GM12878 (cell line): ENCODE measurements at regions not wholly inside any gene's neighbourhood (a gene's known extent, or its start where the extent isn't known, plus 50 kb on each side); places are given as distances from the start of the nearest gene placed in this dataset.

Experiments used
- ATAC-seq: fragments of 200-7000 bp; cut with Tn5 transposase; 3 replicates; pipeline ENCODE4 v1.9.1; 2020; ENCODE audit warnings: mild to moderate bottlenecking, moderate library complexity
- BruUV-seq: library from RNA; stranded (reverse); fragments of 400-500 nt; replicated peaks from 2 replicates; lab custom pipeline; 2021; lab: Mats Ljungman, UMichigan
- CTCF ChIA-PET: fragments of 300-600 bp; sonication (Branson Sonifier 250); formaldehyde crosslinking; extraction: SDS; loops from one replicate; lab custom pipeline; 2021; ENCODE audit warnings: inconsistent platforms; lab: Yijun Ruan, JAX
- POLR2A ChIA-PET: fragments of 350-600 bp; formaldehyde crosslinking; extraction: SDS; loops from one replicate; lab custom pipeline; 2021; ENCODE audit warnings: inconsistent platforms; lab: Charles Lee
- RAD21 ChIA-PET: fragments of 300-600 bp; sonication (Branson Sonifier 250); formaldehyde crosslinking; loops from one replicate; lab custom pipeline; 2023; ENCODE audit warnings: antibody characterized with exemption; ENCODE audit not compliant: unreplicated experiment; lab: Charles Lee
- SMC1A ChIA-PET: fragments of 300-600 bp; sonication (Branson Sonifier 250); formaldehyde crosslinking; loops from one replicate; lab custom pipeline; 2023; ENCODE audit not compliant: unreplicated experiment, uncharacterized antibody; lab: Charles Lee
- DNase-seq: peaks from one replicate; pipeline ENCODE4 v3.0.0-alpha.2; 2011; ENCODE audit warnings: low read depth, low spot score
- FAIRE-seq: peaks from 3 replicates; lab custom pipeline; 2011; peaks lifted over from hg19 to GRCh38; lab: Jason Lieb, UNC
- H2AFZ ChIP-seq: 2 replicates; pipeline ENCODE4 v1.6.0; 2011; ENCODE audit warnings: low read depth, low read length, control low read depth; ENCODE audit not compliant: control insufficient read depth
- H3K27ac ChIP-seq: 2 replicates; pipeline ENCODE4 v1.5.1; 2011; ENCODE audit warnings: control low read depth; ENCODE audit not compliant: control insufficient read depth, insufficient read depth
- H3K27me3 ChIP-seq, 2 experiments: replicated peaks in 1 of 2; 2 replicates each; pipeline versions ENCODE4 v1.6.0 to v1.6.1; 2011; ENCODE audit warnings: low read length in 1 of 2; ENCODE audit not compliant: control insufficient read depth in 2 of 2, insufficient read depth in 2 of 2
- H3K36me3 ChIP-seq, 2 experiments: 2 replicates each; pipeline ENCODE4 v1.5.1; 2011; ENCODE audit warnings: low read length in 1 of 2; ENCODE audit not compliant: control insufficient read depth in 2 of 2, insufficient read depth in 2 of 2
- H3K4me1 ChIP-seq: 2 replicates; pipeline ENCODE4 v1.6.1; 2011; ENCODE audit warnings: mild to moderate bottlenecking, low read length, moderate library complexity, mixed read lengths; ENCODE audit not compliant: control insufficient read depth, insufficient read depth
- H3K4me2 ChIP-seq: 2 replicates; pipeline ENCODE4 v1.6.0; 2011; ENCODE audit warnings: control low read depth; ENCODE audit not compliant: control insufficient read depth, insufficient read depth
- H3K4me3 ChIP-seq: fragments of 200-600 bp; sonication (generic); 2 replicates; pipeline ENCODE4 v1.5.1; 2016
- H3K79me2 ChIP-seq: 2 replicates; pipeline ENCODE4 v1.6.0; 2011; ENCODE audit warnings: low read length; ENCODE audit not compliant: control insufficient read depth, insufficient read depth
- H3K9ac ChIP-seq: 2 replicates; pipeline ENCODE4 v1.8.0; 2011; ENCODE audit warnings: low read length, control low read depth, mixed read lengths; ENCODE audit not compliant: control insufficient read depth, insufficient read depth
- H3K9me3 ChIP-seq: replicated peaks from 3 replicates; pipeline ENCODE4 v1.5.1; 2011; ENCODE audit warnings: mild to moderate bottlenecking, low read length; ENCODE audit not compliant: control insufficient read depth, insufficient read depth
- H4K20me1 ChIP-seq: 2 replicates; pipeline ENCODE4 v1.6.0; 2011; ENCODE audit not compliant: control insufficient read depth, insufficient read depth
- ATF3 ChIP-seq: IDR thresholded peaks from 2 replicates; pipeline ENCODE4 v1.6.1; 2011; ENCODE audit warnings: low read depth, mild to moderate bottlenecking, low read length, moderate library complexity, borderline replicate concordance; ENCODE audit errors: extremely low read depth
- CBX3 ChIP-seq: fragments of 200-600 bp; sonication (generic); IDR thresholded peaks from 2 replicates; pipeline ENCODE4 v1.6.1; 2016; ENCODE audit warnings: low read depth, borderline replicate concordance
- NKRF ChIP-seq: fragments of 450-650 bp; conservative IDR thresholded peaks from 2 replicates; pipeline ENCODE4 v1.6.1; 2017; ENCODE audit warnings: mild to moderate bottlenecking, moderate library complexity
- NR2F1 ChIP-seq: fragments of 450-650 bp; conservative IDR thresholded peaks from 2 replicates; pipeline ENCODE4 v1.6.1; 2017; ENCODE audit warnings: mild to moderate bottlenecking
- RB1 ChIP-seq: fragments of 450-650 bp; formaldehyde crosslinking; IDR thresholded peaks from 2 replicates; pipeline ENCODE4 v1.6.1; 2017; ENCODE audit warnings: mild to moderate bottlenecking, borderline replicate concordance
- ZBED1 ChIP-seq: IDR thresholded peaks from 2 replicates; pipeline ENCODE4 v1.6.1; 2016; ENCODE audit warnings: borderline replicate concordance
- whole genome bisulfite sequencing: methylation state at CpG from one replicate; pipeline ENCODE4 v1.1.6; 2016; ENCODE audit warnings: low lambda C conversion rate; ENCODE audit not compliant: insufficient replicate concordance, insufficient coverage; ENCODE audit errors: missing lambda C conversion rate; 5-methylcytosine and 5-hydroxymethylcytosine counted together
- in situ Hi-C: fragments of 300-500 bp; cut with MboI; formaldehyde crosslinking; loops from 9 replicates; pipeline ENCODE4 v1.14.3; 2018; ENCODE audit warnings: mixed read lengths
- intact Hi-C: fragments of 100-400 bp; cut with micrococcal nuclease; formaldehyde crosslinking; loops from one replicate; pipeline ENCODE4 v1.14.2; 2022; ENCODE audit not compliant: unreplicated experiment

- no peaks in the 10 kb centered on the region for H3K9me3 ChIP-seq
- ATAC-seq = no peak
- H3K4me2 ChIP-seq = no peak overlapping the region
- CTCF ChIA-PET = no interaction called here
- no peaks in the 10 kb centered on the region for H3K4me1 ChIP-seq
- H3K27ac ChIP-seq = no peak overlapping the region
- no peak for FAIRE-seq
- BruUV-seq = no TSS peak
- no peaks in the 10 kb centered on the region for H3K36me3 ChIP-seq
- no peaks in the 10 kb centered on the region for H3K79me2 ChIP-seq
- no peaks in the 10 kb centered on the region for H3K27me3 ChIP-seq
- no peak overlapping the region for H3K9ac ChIP-seq
- intact Hi-C loops (loop anchor here (10.0 kb wide), 1 partner anchor 57 kb away; no protein-coding TSS in a partner anchor), in situ Hi-C loops (no loop called here)
- no peak for DNase-seq
- H4K20me1 ChIP-seq = no peaks in the 10 kb centered on the region
- RAD21 ChIA-PET = no interaction called here
- H2AFZ ChIP-seq = no peak overlapping the region
- WGBS = 21% methylated on average over 6 of the region's 6 CpGs
- POLR2A ChIA-PET = no interaction called here
- H3K4me3 ChIP-seq = no peak overlapping the region
- SMC1A ChIA-PET = interaction anchor here (1.0 kb wide), 1 partner anchor 192 kb away, joined by 4 read pairs; no protein-coding TSS in a partner anchor
- no peak for TF ChIP-seq RB1
- no peak for TF ChIP-seq NKRF
- no peak for TF ChIP-seq NR2F1
- TF ChIP-seq ZBED1 = no peak
- TF ChIP-seq ATF3 = no peak
- no peak for TF ChIP-seq CBX3
Measured at GRCh38 chr20:22257912-22258311, 326.5 kb downstream of the FOXA2 start.
